ENCODE measurements at regions not wholly inside any gene's neighbourhood (a gene's known extent, or its start where the extent isn't known, plus 50 kb on each side); places are given as distances from the start of the nearest gene placed in this dataset.
A peak's percentile ranks its signal among the peaks of the same experiment; 100 is the strongest.

DNA sequence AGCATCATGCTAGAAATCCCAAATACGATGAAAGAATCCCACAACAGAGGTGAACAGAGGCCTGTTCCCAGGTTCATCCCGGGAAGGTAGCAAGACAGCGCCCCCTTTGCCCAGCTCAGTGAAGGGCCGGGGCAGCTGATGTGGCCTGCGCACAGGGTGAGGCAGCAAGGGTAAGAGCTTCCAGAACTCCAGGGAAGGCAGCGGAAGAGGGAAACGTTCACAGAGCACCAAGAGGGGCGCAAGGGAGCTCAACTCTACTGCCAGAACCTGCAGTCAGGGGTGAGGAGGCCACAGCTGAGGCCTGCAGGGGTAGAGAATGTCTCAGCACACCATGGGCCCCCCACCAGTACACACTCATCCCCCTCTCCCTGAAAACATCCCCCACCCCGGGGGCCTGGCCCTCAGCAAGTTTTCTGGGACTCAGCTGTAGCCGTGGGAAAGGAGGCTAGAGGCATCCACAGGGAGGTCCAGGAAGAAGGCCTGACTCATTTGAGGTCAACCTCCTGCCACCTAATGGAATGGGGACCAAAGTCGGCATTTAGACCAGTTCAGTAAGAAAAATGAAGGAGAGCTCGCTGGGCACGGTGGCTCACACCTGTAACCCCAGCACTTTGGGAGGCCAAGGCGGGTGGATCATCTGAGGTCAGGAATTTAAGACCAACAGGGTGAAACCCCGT lies 95.6 kb upstream of the ASAP2 start:
- Histone ChIP-seq H3K9me2 (replicated peaks; ENCODE audit: low read length) (no peaks in the 10 kb centered on the region), H3K27ac (ENCODE audit: low read length) (peak overlapping the region; percentile 94), H3K4me3 (ENCODE audit: low read length) (no peak overlapping the region), H3K79me2 (ENCODE audit: low read length) (no peaks in the 10 kb centered on the region), H3K9me3 (ENCODE audit: low read length) (no peaks in the 10 kb centered on the region), H3K36me3 (ENCODE audit: low read depth, low read length) (no peaks in the 10 kb centered on the region), H3K4me1 (ENCODE audit: insufficient read depth, low read length) (peaks cover 48% of the 10 kb centered on the region), H3K9ac (ENCODE audit: low read length) (peak overlapping the region; percentile 64), H3K27me3 (ENCODE audit: low read length) (no peaks in the 10 kb centered on the region), H4K20me1 (ENCODE audit: low read length) (no peaks in the 10 kb centered on the region), H3K4me2 (ENCODE audit: low read length) (0 out of 2 replicates have a peak overlapping the region, but pooled peaks have one; percentile 5), H3F3A (ENCODE audit: low read length, unreplicated experiment) (no peaks in the 10 kb centered on the region), H2AFZ (ENCODE audit: low read length) (no peak overlapping the region)
- intact Hi-C loops (cut with micrococcal nuclease), result no loop called here
- CTCF ChIA-PET, result no interaction called here
- DNase-seq (peak; percentile 34), ATAC-seq (no peak)
- TF ChIP-seq, protein P1, sequence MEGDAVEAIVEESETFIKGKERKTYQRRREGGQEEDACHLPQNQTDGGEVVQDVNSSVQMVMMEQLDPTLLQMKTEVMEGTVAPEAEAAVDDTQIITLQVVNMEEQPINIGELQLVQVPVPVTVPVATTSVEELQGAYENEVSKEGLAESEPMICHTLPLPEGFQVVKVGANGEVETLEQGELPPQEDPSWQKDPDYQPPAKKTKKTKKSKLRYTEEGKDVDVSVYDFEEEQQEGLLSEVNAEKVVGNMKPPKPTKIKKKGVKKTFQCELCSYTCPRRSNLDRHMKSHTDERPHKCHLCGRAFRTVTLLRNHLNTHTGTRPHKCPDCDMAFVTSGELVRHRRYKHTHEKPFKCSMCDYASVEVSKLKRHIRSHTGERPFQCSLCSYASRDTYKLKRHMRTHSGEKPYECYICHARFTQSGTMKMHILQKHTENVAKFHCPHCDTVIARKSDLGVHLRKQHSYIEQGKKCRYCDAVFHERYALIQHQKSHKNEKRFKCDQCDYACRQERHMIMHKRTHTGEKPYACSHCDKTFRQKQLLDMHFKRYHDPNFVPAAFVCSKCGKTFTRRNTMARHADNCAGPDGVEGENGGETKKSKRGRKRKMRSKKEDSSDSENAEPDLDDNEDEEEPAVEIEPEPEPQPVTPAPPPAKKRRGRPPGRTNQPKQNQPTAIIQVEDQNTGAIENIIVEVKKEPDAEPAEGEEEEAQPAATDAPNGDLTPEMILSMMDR (conservative IDR thresholded peaks at IDR 0.05; ENCODE audit: low read depth, low read length), result peak; percentile 58
- TF ChIP-seq EZH2phosphoT487 (IDR thresholded peaks at IDR 0.05; ENCODE audit: borderline replicate concordance, low read length) (no peak), EZH2 (IDR thresholded peaks at IDR 0.05; ENCODE audit: low read length, unreplicated experiment) (no peak)
- BruUV-seq (replicated peaks), result no TSS peak
- POLR2A ChIA-PET (ENCODE audit: unreplicated experiment), result interaction anchor here (1.4 kb wide), 1 partner anchor 110 kb away, joined by 8 read pairs; no protein-coding TSS in a partner anchor

DNA sequence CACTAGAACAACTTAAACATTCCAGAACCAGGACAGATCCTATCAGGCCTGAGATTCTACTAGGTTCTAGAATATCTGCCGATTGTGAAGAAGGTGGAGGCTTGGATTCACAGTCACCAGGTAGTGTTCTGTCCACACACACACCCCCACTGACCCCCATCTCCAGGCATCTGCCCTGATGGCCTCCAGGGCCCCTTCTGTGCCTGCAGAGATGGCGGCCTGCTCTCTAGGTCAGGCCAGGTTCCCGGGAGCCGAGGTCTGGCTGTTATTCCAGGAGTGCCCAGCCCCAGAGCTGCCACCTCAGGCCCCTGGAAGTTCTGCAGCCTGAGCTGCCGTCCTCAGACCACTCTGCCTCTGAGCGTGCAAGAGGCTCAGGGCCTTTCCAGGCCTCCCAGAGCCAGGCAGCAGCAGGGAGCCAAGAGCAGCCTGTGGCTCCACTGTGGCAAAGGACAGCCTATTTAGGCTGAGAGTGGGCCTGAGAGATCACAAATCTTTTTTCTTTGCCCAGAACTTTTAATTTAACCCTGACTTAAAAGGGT lies 96.2 kb upstream of the ASAP2 start:
- Histone ChIP-seq H3K9me2 (replicated peaks; ENCODE audit: low read length) (no peaks in the 10 kb centered on the region), H2AFZ (ENCODE audit: low read length) (no peak overlapping the region), H3K36me3 (ENCODE audit: low read depth, low read length) (no peaks in the 10 kb centered on the region), H3K4me3 (ENCODE audit: low read length) (no peak overlapping the region), H3K27me3 (ENCODE audit: low read length) (no peaks in the 10 kb centered on the region), H3K9me3 (ENCODE audit: low read length) (no peaks in the 10 kb centered on the region), H4K20me1 (ENCODE audit: low read length) (no peaks in the 10 kb centered on the region), H3K4me1 (ENCODE audit: insufficient read depth, low read length) (peaks cover 50% of the 10 kb centered on the region), H3K79me2 (ENCODE audit: low read length) (no peaks in the 10 kb centered on the region), H3F3A (ENCODE audit: low read length, unreplicated experiment) (no peaks in the 10 kb centered on the region), H3K4me2 (ENCODE audit: low read length) (no peak overlapping the region), H3K9ac (ENCODE audit: low read length) (peak overlapping the region; percentile 46; the same call in 1 of the 2 replicates), H3K27ac (ENCODE audit: low read length) (peak overlapping the region; percentile 94)
- ChIA-PET CTCF (no interaction called here), POLR2A (ENCODE audit: unreplicated experiment) (no interaction called here)
- intact Hi-C loops (cut with micrococcal nuclease), result no loop called here
- no peak for DNase-seq
- TF ChIP-seq EZH2phosphoT487 (IDR thresholded peaks at IDR 0.05; ENCODE audit: borderline replicate concordance, low read length) (no peak), EZH2 (IDR thresholded peaks at IDR 0.05; ENCODE audit: low read length, unreplicated experiment) (no peak)
- TF ChIP-seq, protein P1 (conservative IDR thresholded peaks at IDR 0.05; ENCODE audit: low read depth, low read length), result no peak
- BruUV-seq (replicated peaks), result no TSS peak
- ATAC-seq, result no peak

DNA sequence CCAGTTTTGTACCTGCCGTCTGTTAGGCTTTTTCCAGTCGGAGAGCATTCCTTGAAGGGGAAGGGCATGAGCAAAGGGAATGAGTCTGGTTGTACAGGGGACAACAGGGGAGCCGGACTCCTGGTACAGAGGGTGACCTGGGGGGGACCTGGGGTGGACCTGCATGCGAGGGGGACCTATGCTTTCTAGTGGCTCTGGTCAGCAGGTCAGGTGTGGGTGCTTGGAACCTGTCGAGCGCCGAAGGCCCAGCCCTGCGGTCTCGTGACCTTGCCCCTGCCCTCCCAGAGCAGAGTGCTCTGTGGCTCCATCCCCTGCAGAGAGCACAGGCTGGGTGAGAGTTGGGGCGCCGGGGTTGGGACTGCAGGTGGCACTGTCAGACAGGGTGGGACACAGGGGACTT lies 96.7 kb upstream of the ASAP2 start:
- Histone ChIP-seq H2AFZ (ENCODE audit: low read length) (no peak overlapping the region), H3K27me3 (ENCODE audit: low read length) (no peaks in the 10 kb centered on the region), H4K20me1 (ENCODE audit: low read length) (no peaks in the 10 kb centered on the region), H3K9me2 (replicated peaks; ENCODE audit: low read length) (no peaks in the 10 kb centered on the region), H3K27ac (ENCODE audit: low read length) (peak overlapping the region; percentile 94; the same call in 1 of the 2 replicates), H3K79me2 (ENCODE audit: low read length) (no peaks in the 10 kb centered on the region), H3K4me3 (ENCODE audit: low read length) (no peak overlapping the region), H3K36me3 (ENCODE audit: low read depth, low read length) (no peaks in the 10 kb centered on the region), H3F3A (ENCODE audit: low read length, unreplicated experiment) (no peaks in the 10 kb centered on the region), H3K4me2 (ENCODE audit: low read length) (no peak overlapping the region), H3K4me1 (ENCODE audit: insufficient read depth, low read length) (peaks cover 55% of the 10 kb centered on the region), H3K9me3 (ENCODE audit: low read length) (no peaks in the 10 kb centered on the region), H3K9ac (ENCODE audit: low read length) (no peak overlapping the region)
- DNase-seq (no peak), ATAC-seq (no peak)
- ChIA-PET POLR2A (ENCODE audit: unreplicated experiment) (no interaction called here), CTCF (no interaction called here)
- intact Hi-C loops (cut with micrococcal nuclease), result no loop called here
- BruUV-seq (replicated peaks), result no TSS peak
- TF ChIP-seq EZH2phosphoT487 (IDR thresholded peaks at IDR 0.05; ENCODE audit: borderline replicate concordance, low read length), result no peak
- no peak for TF ChIP-seq EZH2 (IDR thresholded peaks at IDR 0.05; ENCODE audit: low read length, unreplicated experiment)
- TF ChIP-seq, protein P1 (conservative IDR thresholded peaks at IDR 0.05; ENCODE audit: low read depth, low read length), result no peak

Data from PC-3 (cell line).